Endothelial cell of hepatic sinusoid (primary cell): ENCODE measurements at regions not wholly inside any gene's neighbourhood (a gene's known extent, or its start where the extent isn't known, plus 50 kb on each side); places are given as distances from the start of the nearest gene placed in this dataset.
"Not testable (repeated sequence)": the region's sequence is repeated elsewhere in the genome, so short reads cannot be mapped to it uniquely, and the experiment has no call there.

Experiments used
- in situ Hi-C: cut with HindIII; loops from 2 replicates; pipeline ENCODE4 v1.10.0; 2017; ENCODE audit warnings: low sequenced_read_pairs

GRCh38 chr7:49099587-49100326 lies 175.4 kb downstream of the CDC14C start:
- in situ Hi-C loops, result no loop called here

- in situ Hi-C loops, result not testable (repeated sequence)
These were observed 176.8 kb downstream of the CDC14C start for GRCh38 chr7:49100908-49101740.

DNA sequence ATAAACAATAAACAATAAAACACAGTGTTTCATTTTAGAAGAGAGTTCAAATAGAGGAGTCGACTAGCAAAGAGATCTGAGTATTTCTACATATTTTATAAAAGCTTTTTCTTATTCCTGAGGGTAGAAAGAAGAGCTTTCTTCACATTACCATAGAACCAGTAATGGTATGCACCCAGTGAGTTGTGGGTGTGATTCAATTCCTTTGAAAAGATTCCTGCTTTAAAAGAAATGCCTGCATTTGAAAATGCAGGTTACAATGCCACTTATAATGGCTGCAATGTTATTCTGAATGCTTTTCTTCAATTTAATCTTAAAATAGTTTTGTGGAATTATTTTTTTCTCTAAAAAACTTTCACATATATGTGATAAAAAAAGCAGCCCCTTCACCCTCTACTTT lies 178.1 kb downstream of the CDC14C start:
- in situ Hi-C loops, result no loop called here

- in situ Hi-C loops, result no loop called here
These were observed 187.4 kb downstream of the CDC14C start for GRCh38 chr7:49111706-49112105.

GRCh38 chr7:49112222-49112621 lies 187.9 kb downstream of the CDC14C start:
- in situ Hi-C loops, result no loop called here

- in situ Hi-C loops, result no loop called here
These were observed 188.3 kb downstream of the CDC14C start for GRCh38 chr7:49112647-49113046.

GRCh38 chr7:49119706-49120105 lies 195.4 kb downstream of the CDC14C start:
- in situ Hi-C loops, result no loop called here

DNA sequence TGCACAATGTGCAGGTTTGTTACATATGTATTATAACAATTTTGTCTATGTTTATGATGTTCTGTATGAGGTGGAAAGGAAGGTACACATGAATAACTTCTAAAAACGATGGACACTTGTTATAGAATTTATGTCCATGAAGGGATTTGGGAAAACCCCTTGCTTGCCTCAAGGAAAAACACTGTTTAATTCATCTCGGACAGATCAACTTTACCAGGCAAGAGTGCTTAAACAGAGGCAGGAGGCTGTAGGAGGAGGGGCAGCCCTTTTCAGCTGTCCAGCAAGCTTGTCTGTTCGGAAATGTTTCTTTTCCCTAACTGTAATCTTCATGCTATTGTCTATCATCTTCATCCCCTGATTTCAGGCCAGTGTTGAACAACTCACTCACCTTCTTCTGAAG lies 200.9 kb downstream of the CDC14C start:
- in situ Hi-C loops, result no loop called here

GRCh38 chr7:49127359-49127913 lies 203.1 kb downstream of the CDC14C start:
- in situ Hi-C loops, result no loop called here

GRCh38 chr7:49137978-49138377 lies 213.6 kb downstream of the CDC14C start:
- in situ Hi-C loops, result no loop called here

DNA sequence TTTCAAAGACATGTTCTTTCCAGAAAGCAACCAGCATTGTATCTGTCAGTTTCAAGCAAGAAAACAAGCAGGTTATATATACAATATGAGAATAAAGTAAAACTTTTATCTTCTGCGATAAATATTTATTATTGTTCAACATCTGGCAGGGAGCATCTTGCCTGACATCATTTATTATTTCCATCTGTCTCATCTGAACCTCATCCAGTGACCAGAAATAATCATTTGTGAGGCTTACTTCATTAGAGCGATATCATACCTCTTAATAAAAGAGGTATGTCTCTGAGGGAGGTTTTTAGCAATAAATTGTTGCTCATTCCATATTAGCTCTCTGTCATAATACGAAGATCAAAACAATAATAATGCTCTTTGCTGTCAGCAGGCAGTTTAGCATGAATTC lies 226.1 kb downstream of the CDC14C start:
- in situ Hi-C loops, result no loop called here

GRCh38 chr7:49151146-49151545 lies 226.8 kb downstream of the CDC14C start:
- in situ Hi-C loops, result no loop called here

- in situ Hi-C loops, result no loop called here
These were observed 234.0 kb downstream of the CDC14C start for GRCh38 chr7:49158321-49158720.

DNA sequence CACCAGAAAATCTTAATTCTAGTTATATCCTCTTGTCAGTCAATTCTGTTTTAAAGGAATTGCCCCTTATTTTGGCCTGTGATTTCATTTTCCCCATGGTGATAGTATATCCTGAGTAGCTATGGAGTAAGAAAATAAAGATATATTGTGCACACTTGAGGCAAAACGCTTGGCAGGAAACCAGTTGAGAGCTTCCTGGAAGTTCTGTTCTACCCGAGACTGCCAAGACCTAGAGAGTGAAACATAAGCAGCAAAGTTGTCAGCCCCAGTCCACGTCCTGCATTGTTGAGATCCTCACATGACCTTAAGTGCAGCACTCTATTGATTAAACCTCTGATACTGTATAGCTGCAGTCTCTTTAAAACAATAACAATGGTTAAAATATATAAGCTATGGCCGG lies 235.2 kb downstream of the CDC14C start:
- in situ Hi-C loops, result no loop called here

DNA sequence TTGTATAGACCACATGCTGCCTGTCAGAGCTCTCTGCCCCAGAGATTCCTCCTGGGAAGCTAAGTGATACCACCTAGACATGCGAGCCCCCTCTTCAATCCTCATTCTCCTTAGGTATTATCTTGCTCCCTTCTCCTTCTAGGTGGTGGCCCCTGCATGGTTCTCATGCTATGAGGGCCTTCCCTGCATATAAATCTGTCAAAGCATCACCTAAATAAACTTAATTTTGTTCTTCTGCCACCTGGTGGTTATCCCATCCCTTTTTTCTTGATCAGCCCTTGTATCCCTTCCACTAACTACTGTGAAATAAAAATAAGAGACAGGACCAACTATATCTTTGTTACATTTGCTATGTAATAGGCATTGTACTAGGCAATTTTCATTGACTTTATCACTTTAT lies 242.1 kb downstream of the CDC14C start:
- in situ Hi-C loops, result no loop called here

DNA sequence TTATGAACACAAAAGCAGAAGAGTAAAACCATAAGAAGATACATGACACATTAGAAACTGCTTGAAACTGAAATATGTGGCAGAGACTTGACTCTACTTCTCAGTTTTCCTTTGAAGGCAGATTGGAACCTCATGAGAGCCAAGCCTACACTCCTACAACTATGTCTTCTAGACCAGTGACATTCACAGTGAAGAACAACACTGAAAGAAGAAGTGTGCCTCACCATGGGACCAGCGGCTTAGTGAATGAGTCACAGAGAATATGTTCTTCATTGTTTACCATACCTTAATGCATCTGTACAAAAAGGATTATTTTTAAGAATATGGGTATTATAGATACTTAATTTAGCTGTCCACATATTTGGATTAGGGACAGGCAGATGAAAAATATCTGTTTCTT lies 248.3 kb downstream of the CDC14C start:
- in situ Hi-C loops, result no loop called here

DNA sequence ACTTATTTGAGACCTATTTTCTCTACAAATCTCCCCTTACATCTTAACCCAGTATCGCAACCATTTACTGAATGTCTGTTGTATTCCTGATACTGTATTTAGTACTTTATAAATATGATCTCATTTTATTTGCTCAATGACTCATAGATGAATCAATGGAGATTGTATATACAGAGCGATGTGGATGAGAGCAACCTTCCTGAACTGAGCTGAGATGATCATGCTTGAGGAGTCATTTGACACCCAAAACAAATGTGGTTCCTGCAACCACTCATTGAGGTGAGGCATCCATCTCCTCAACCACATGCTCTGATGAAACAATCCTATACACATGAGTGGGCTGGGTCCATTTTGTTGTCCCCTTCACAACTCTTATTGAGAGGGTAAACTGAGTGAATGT lies 250.0 kb downstream of the CDC14C start:
- in situ Hi-C loops, result no loop called here

DNA sequence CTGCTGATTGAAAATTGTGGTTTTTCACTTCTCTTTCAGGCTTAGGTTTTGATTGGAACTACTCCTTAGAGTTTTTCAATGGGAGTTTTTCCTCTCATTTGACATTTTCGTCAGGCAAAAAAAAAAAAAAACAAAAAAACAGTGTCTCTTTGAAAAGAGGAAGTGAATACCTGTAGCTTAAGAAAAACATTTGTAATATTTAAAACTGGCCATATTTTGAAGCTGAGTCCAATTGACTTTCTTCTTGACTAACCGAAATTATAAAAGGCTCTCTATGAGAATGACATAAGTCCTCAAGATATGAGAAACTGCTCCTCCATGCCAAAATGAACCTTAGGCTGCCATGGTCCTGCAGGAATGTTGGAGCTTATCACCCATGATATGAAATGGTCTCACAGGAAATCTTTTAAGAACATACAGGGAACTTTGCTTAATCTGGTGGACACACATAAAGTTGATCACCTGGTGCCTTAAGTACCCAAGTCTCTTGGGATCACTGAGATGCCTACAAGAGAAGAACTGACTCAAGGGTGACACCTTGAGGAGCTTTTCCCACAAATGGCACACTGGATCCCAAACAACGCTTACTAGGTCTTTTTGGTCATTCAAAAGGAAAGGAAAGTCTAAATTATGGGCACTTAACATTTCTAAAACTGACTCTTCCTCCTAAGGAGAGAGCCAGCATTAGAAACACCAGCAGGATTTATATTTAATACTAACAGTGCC lies 263.4 kb downstream of the CDC14C start:
- in situ Hi-C loops, result no loop called here

- in situ Hi-C loops, result no loop called here
These were observed 304.2 kb downstream of the CDC14C start for GRCh38 chr7:49228426-49229098.

GRCh38 chr7:49229246-49229645 lies 304.9 kb downstream of the CDC14C start:
- in situ Hi-C loops, result no loop called here

DNA sequence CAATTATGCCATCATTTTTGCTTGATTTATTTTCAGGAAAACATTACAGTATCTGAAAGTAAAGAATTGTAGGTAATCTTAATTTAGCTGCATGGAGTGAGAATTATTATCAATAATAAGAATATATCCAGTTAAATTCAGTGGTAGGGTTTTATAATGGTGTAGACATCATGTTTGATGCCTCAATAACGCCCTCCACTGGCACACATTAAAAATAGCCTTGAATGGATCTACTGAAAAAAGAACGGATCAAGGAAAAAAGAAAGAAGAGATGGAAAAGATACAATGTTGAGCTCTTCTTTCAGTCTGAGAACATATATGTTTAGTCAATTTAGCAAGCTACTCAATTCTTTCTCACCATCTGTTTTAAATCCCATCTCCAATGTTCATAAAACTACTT lies 319.2 kb downstream of the CDC14C start:
- in situ Hi-C loops, result no loop called here
